NT2/D1 (cell line): ENCODE measurements at regions not wholly inside any gene's neighbourhood (a gene's known extent, or its start where the extent isn't known, plus 50 kb on each side); places are given as distances from the start of the nearest gene placed in this dataset.

Source experiments
- DNase-seq: peaks from one replicate; pipeline ENCODE4 v3.0.0-alpha.2; 2011; ENCODE audit warnings: low read depth, low spot score
- H3K27me3 ChIP-seq: 2 replicates; pipeline ENCODE4 v1.6.0; 2011; ENCODE audit warnings: mild to moderate bottlenecking; ENCODE audit not compliant: insufficient read length, insufficient read depth
- H3K36me3 ChIP-seq: 2 replicates; pipeline ENCODE4 v1.6.1; 2011; ENCODE audit warnings: mild to moderate bottlenecking, low read length, mixed read lengths; ENCODE audit not compliant: insufficient read depth, insufficient read length
- H3K4me1 ChIP-seq: 2 replicates; pipeline ENCODE4 v1.5.1; 2011; ENCODE audit not compliant: insufficient read depth, insufficient read length
- H3K4me3 ChIP-seq: 2 replicates; pipeline ENCODE4 v1.5.1; 2011; ENCODE audit warnings: low read depth; ENCODE audit not compliant: insufficient read length
- H3K9ac ChIP-seq: 2 replicates; pipeline ENCODE4 v1.6.0; 2011; ENCODE audit warnings: low read depth; ENCODE audit not compliant: insufficient read length
- H3K9me3 ChIP-seq: 2 replicates; pipeline ENCODE4 v1.5.1; 2011; ENCODE audit warnings: mild to moderate bottlenecking, low read length; ENCODE audit not compliant: insufficient read depth
- SUZ12 ChIP-seq: IDR thresholded peaks from 2 replicates; pipeline ENCODE4 v1.6.1; 2011; ENCODE audit not compliant: insufficient read length, insufficient read depth; ENCODE audit errors: extremely low read depth
- YY1 ChIP-seq: IDR thresholded peaks from 2 replicates; pipeline ENCODE4 v1.6.1; 2011; ENCODE audit not compliant: insufficient read length, insufficient read depth
- ZNF274 ChIP-seq: IDR thresholded peaks from 2 replicates; pipeline ENCODE4 v1.6.1; 2011; ENCODE audit warnings: mild to moderate bottlenecking, low read depth, low read length

DNA sequence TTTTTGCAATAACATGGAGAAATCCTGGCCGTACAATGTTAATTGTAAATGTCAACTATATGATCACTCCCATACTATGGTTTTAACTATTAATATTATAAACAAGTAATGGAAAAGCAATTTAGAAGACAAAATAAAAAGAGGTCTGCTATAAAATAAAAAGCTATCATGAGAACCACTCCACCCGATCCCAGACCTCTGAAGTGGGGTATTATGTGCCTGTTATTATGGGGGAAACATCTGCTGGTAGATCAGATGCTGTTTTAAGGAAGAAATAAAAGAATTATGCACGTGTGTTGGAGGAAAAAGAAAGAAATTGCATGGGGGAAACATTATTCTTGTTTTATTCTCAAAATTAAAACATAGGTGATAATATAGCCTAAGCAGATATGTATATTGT is 615.7 kb upstream of the ARID1B start:
- no peak for DNase-seq
- no peak overlapping the region for H3K4me3 ChIP-seq
- H3K27me3 ChIP-seq, result no peaks in the 10 kb centered on the region
- H3K36me3 ChIP-seq, result no peaks in the 10 kb centered on the region
- no peak overlapping the region for H3K9ac ChIP-seq
- H3K9me3 ChIP-seq, result no peaks in the 10 kb centered on the region
- H3K4me1 ChIP-seq, result no peaks in the 10 kb centered on the region
- no peak for TF ChIP-seq ZNF274
- TF ChIP-seq YY1, result no peak
- no peak for TF ChIP-seq SUZ12

DNA sequence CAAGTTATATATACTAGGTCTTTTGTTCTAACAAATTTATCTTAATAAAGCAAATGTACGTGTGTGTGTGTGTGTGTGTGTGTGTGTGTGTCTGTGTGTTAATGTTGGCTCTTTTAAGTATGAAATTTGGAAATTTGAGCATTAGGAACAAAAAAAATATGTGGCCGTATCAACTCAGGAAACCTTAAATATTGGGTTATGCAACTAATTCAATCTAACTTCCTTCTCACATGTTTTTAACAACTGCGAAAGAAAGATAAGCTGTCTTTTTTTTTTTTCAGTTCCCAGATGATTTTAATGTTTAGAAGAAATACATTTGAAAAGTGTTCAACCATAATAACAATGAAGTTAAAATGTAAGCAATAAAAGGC is 616.4 kb upstream of the ARID1B start:
- H3K9me3 ChIP-seq, result no peaks in the 10 kb centered on the region
- no peaks in the 10 kb centered on the region for H3K4me1 ChIP-seq
- no peaks in the 10 kb centered on the region for H3K36me3 ChIP-seq
- no peaks in the 10 kb centered on the region for H3K27me3 ChIP-seq
- no peak overlapping the region for H3K4me3 ChIP-seq
- no peak for DNase-seq
- TF ChIP-seq YY1 (no peak), ZNF274 (no peak), SUZ12 (no peak)
- H3K9ac ChIP-seq, result no peak overlapping the region

DNA sequence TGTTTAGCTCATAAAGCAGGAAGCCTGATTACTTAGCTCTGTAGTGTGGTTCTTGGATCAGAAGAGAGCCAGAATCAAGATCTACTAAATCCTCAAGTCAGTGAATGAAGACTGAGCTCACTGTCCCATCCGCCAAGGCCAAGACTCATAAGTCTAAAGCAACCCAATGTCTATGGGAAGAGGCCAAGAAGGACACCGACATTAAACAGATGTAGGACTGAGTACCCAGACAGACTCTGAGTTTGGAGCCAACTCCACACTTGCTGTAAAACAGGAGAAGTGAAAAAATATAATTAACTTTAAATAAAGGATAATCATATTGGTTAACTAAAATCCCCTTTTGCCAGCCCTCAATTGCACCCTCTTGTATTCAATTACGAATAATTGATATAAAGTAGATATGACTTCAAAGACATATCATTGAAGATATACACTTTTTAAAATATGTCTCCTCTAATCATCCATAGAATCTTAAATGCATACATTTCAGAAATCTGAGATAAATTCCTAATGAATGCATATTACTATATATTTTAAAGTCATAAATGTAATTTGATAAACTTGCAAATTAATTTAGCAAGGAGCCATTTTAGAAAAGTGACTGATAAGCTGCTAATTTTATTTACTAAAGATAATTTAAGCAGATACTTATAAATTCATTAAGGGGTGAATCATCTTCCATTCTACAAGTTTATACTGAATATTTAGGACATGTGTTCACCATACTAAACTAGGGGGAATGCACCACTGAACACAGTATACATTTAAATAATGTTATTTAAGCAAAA is 617.0 kb upstream of the ARID1B start:
- TF ChIP-seq YY1, result no peak
- no peak for TF ChIP-seq SUZ12
- TF ChIP-seq ZNF274, result no peak
- Histone ChIP-seq H3K9me3 (no peaks in the 10 kb centered on the region), H3K9ac (no peak overlapping the region), H3K27me3 (no peaks in the 10 kb centered on the region), H3K4me1 (no peaks in the 10 kb centered on the region), H3K36me3 (no peaks in the 10 kb centered on the region), H3K4me3 (no peak overlapping the region)
- DNase-seq, result no peak

DNA sequence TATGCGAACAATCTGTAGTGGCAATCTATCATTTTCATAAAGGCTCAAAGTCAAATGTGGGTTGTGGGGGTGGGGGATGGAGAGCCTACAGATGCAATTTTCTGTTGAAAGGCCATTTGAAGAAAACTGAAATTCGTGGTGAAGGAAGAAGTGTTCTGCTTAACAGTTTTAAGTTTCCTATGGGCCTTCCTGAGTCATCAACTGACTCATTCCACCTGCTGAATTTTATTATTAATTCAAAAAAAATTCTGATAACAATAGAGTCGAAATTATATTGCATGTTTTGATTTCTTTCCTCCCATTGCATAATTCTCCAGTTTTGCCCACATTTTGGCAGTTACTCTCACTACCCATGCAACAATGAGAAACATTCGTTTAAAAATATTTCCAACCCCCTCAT is 622.3 kb upstream of the ARID1B start:
- Histone ChIP-seq H3K4me3 (no peak overlapping the region), H3K9ac (no peak overlapping the region), H3K27me3 (no peaks in the 10 kb centered on the region), H3K4me1 (no peaks in the 10 kb centered on the region), H3K9me3 (no peaks in the 10 kb centered on the region), H3K36me3 (no peaks in the 10 kb centered on the region)
- no peak for DNase-seq
- TF ChIP-seq SUZ12 (no peak), YY1 (no peak), ZNF274 (no peak)

DNA sequence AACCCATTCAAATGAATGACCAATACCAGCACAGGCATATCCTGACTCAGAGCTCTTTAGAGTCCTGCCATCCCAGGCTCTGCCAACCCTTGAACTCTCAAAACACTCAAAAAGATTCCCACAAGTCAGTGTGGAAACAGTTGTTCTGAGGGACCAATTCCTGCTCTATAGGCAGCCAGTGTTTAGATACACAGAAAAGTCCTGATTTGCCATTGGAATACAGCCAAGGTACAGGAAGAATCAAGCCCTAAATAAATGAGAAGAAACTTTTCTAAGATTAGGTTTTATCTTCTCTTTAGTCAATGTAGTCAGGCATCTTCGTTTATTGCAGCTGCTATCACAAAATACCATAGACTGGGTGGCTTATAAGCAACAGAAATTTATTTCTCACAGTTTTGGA is 626.8 kb upstream of the ARID1B start:
- Histone ChIP-seq H3K4me3 (no peak overlapping the region), H3K9ac (no peak overlapping the region), H3K27me3 (no peaks in the 10 kb centered on the region), H3K36me3 (no peaks in the 10 kb centered on the region), H3K4me1 (no peaks in the 10 kb centered on the region), H3K9me3 (no peaks in the 10 kb centered on the region)
- TF ChIP-seq YY1 (no peak), ZNF274 (no peak), SUZ12 (no peak)
- no peak for DNase-seq

DNA sequence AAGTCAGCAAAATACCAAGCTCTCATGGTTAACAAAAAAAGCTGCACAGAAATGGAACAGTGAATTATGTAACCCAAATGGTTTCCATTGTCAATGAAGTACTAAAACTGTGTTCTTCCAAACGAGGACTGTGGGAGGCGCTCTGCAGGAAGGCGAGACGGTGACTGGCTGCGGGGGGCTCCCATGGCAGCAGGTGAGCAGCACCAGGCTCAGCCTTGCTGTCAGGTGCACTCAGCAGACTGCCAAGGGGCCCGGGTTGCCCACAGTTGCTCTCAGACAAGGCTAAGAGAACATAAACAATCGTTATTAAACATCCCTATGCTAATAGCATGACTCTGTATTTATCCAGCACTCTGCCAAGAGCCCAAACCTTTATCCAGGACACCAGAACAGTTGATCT is 630.3 kb upstream of the ARID1B start:
- no peaks in the 10 kb centered on the region for H3K9me3 ChIP-seq
- TF ChIP-seq YY1 (no peak), ZNF274 (no peak), SUZ12 (no peak)
- no peak overlapping the region for H3K9ac ChIP-seq
- no peaks in the 10 kb centered on the region for H3K27me3 ChIP-seq
- no peaks in the 10 kb centered on the region for H3K4me1 ChIP-seq
- DNase-seq, result no peak
- H3K4me3 ChIP-seq, result no peak overlapping the region
- H3K36me3 ChIP-seq, result no peaks in the 10 kb centered on the region

- no peak overlapping the region for H3K4me3 ChIP-seq
- TF ChIP-seq SUZ12 (no peak), ZNF274 (no peak), YY1 (no peak)
- H3K9me3 ChIP-seq, result no peaks in the 10 kb centered on the region; the same call in 1 of the 2 replicates
- no peak overlapping the region for H3K9ac ChIP-seq
- H3K36me3 ChIP-seq, result no peaks in the 10 kb centered on the region
- H3K4me1 ChIP-seq, result no peaks in the 10 kb centered on the region
- DNase-seq, result no peak
- H3K27me3 ChIP-seq, result no peaks in the 10 kb centered on the region
Measured at GRCh38 chr6:156131221-156131903, 645.8 kb upstream of the ARID1B start.
